IPS DF 6.9 (cell line): ENCODE measurements at regions not wholly inside any gene's neighbourhood (a gene's known extent, or its start where the extent isn't known, plus 50 kb on each side); places are given as distances from the start of the nearest gene placed in this dataset.

ENCODE experiments used
- DNase-seq: peaks from one replicate; pipeline ENCODE4 v3.0.0-alpha.2; 2013; ENCODE audit warnings: low read depth, low spot score
- H3K27ac ChIP-seq: one replicate; pipeline ENCODE4 v1.5.1; 2013; ENCODE audit warnings: low read length, control low read depth
- H3K27me3 ChIP-seq: 2 replicates; pipeline ENCODE4 v1.6.1; 2013; ENCODE audit warnings: mild to moderate bottlenecking, low read length; ENCODE audit not compliant: control insufficient read depth, insufficient read depth
- H3K36me3 ChIP-seq: 2 replicates; pipeline ENCODE4 v1.6.1; 2013; ENCODE audit warnings: low read length; ENCODE audit not compliant: control insufficient read depth, insufficient read depth
- H3K4me1 ChIP-seq: 2 replicates; pipeline ENCODE4 v1.6.1; 2013; ENCODE audit warnings: low read length; ENCODE audit not compliant: control insufficient read depth, insufficient read depth
- H3K4me3 ChIP-seq: 2 replicates; pipeline ENCODE4 v1.5.1; 2013; ENCODE audit warnings: mild to moderate bottlenecking, low read length
- H3K9me3 ChIP-seq: 2 replicates; pipeline ENCODE4 v1.6.1; 2013; ENCODE audit warnings: low read length, inconsistent platforms; ENCODE audit not compliant: control insufficient read depth, insufficient read depth
- WGBS: extraction: QIAGEN DNeasy Blood & Tissue Kit; methylation state at CpG from one replicate; pipeline ENCODE4 v1.1.7; 2013; ENCODE audit warnings: mixed read lengths, missing lambda C conversion rate; ENCODE audit not compliant: insufficient read length, insufficient coverage; 5-methylcytosine and 5-hydroxymethylcytosine counted together

DNA sequence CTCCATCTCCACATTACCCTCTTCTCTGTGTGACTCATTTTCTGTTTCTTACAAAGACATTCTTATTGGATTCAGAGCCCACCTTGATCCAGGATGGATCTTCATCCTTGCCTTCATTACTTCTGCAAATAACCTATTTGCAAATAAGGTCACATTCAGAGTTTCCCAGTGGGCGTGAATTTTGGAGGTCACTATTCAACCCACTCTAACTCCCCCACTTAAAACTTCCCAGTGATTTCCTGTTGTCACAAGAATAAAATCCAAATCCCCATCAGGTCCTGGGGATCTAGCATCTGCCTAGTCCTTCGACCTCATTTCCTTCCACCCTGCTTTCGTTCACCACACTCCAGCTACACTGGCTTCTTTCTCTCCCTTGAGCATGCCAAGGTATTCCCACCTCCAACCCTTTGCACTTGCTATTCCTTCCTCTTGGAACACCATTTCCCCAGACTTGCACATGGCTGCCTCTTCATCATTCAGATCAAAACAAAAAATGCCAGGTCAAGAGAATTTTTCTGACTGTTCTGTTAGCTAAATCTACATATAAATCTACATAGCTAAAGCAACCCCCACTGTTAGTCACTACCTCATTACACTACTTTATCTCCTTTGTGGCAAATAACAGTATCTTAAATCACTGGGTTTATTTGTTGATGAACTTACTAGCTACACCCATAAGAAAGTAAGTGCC, 187.2 kb downstream of the TOMM20 start:
- no peak for DNase-seq

DNA sequence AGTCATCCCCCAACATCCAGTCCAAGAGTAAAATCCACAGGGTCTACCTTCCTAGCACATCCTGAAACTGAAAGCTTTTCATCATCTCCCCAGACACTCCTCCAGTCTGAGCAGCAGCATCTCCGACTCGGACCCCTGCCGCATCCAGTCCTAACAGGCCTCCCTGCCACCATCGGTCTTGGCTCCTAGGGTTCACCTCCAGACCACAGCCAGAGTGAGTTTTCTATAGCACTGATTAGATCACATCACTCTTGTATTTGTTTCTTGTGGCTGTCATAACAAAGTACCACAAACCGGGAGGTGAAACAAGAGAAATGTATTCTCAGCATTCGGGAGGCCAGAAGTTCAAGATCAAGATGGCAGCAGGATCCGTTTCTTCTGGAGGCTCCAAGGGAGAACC, 187.8 kb downstream of the TOMM20 start:
- no peaks in the 10 kb centered on the region for H3K36me3 ChIP-seq
- no peak for DNase-seq
- H3K27ac ChIP-seq, result no peak overlapping the region
- WGBS, result no CpG with 5 or more reads among the region's 7 CpGs
- H3K4me1 ChIP-seq, result no peaks in the 10 kb centered on the region
- H3K4me3 ChIP-seq, result no peak overlapping the region
- H3K9me3 ChIP-seq, result no peaks in the 10 kb centered on the region
- no peaks in the 10 kb centered on the region for H3K27me3 ChIP-seq

More for the DNA sequence above, 187.2 kb downstream of the TOMM20 start:
- Histone ChIP-seq H3K4me1 (no peaks in the 10 kb centered on the region), H3K27me3 (no peaks in the 10 kb centered on the region), H3K4me3 (no peak overlapping the region), H3K27ac (no peak overlapping the region), H3K36me3 (no peaks in the 10 kb centered on the region), H3K9me3 (no peaks in the 10 kb centered on the region)
- no CpG with 5 or more reads among the region's 3 CpGs for WGBS

DNA sequence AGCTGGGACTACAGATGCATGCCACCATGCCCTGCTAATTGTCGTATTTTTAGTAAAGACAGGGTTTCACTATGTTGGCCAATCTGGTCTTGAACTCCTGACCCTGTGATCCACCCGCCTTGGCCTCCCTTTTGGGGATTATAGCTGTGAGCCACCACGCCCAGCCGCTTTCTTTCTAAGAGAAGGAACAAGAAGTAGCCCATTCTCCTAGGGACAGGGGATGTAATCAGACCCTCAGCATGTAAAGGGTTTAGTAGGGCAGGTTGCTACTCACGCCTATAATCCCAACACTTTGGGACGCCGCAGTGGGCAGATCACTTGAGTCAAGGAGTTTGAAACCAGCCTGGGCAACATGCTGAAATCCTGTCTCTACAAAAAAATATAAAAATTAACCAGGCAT, 189.7 kb downstream of the TOMM20 start:
- H3K27ac ChIP-seq, result no peak overlapping the region
- no peaks in the 10 kb centered on the region for H3K9me3 ChIP-seq
- H3K4me3 ChIP-seq, result no peak overlapping the region
- no peaks in the 10 kb centered on the region for H3K4me1 ChIP-seq
- H3K27me3 ChIP-seq, result no peaks in the 10 kb centered on the region
- no peaks in the 10 kb centered on the region for H3K36me3 ChIP-seq
- no CpG with 5 or more reads among the region's 7 CpGs for WGBS
- no peak for DNase-seq

DNA sequence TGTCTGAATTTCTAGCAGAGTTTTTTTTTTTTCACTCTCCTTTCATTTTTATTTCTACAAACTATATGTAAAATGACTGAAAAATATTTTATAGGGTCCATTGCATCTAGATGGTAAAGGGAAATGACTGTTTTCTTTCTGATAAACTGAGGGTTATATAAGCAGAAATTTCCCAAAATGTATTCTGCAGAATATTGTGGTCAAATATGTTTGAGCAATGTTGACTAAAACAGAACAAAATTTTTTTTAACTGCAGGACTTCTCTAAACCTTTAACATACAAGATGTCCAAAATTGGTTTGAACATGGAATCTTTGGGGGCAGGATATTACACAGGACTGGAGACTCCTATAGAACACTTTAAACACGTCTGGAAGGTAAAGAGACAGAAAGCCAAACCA, 190.5 kb downstream of the TOMM20 start:
- no peak for DNase-seq
- Histone ChIP-seq H3K27ac (no peak overlapping the region), H3K9me3 (no peaks in the 10 kb centered on the region), H3K4me1 (no peaks in the 10 kb centered on the region), H3K27me3 (no peaks in the 10 kb centered on the region), H3K36me3 (no peaks in the 10 kb centered on the region), H3K4me3 (no peak overlapping the region)
- no CpG with 5 or more reads among the region's 1 CpG for WGBS

DNA sequence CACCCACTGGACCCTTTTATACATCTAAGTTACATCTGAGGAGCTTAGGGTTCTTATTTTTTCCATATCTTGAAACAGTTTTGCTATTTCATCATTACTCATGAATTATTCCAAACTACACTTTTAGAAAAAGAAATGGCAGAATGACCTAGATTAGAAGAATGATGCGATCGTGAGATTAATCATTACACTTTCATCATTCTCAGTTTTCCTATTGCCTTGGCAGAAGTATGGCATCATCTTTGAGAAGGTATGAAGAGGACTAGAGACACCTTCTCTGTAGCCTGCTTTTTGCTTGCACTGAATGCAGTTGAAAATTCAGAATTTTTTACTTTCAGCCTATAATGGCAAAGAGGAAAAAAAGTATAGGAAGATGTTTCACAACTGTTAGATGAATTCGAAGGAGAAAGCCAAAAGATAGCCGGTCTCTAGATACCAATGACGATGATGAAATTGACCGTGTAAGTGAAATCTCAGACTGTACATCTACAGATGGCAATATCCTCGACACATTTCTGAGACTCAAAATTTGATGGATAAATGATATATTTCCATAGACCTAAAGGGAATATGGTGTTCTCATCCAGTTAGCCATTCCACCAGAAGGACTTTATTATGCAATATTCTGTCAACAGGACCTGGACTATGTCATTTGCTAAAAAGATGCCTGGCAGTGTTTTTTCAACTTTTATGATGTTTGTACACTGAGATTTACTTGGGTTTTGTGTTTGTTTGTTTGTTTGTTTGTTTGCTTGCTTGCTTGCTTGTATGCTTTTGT, 191.8 kb downstream of the TOMM20 start:
- Histone ChIP-seq H3K4me1 (no peaks in the 10 kb centered on the region), H3K27ac (no peak overlapping the region), H3K36me3 (no peaks in the 10 kb centered on the region), H3K27me3 (no peaks in the 10 kb centered on the region), H3K4me3 (no peak overlapping the region), H3K9me3 (no peaks in the 10 kb centered on the region)
- DNase-seq, result no peak
- WGBS, result no CpG with 5 or more reads among the region's 7 CpGs

DNA sequence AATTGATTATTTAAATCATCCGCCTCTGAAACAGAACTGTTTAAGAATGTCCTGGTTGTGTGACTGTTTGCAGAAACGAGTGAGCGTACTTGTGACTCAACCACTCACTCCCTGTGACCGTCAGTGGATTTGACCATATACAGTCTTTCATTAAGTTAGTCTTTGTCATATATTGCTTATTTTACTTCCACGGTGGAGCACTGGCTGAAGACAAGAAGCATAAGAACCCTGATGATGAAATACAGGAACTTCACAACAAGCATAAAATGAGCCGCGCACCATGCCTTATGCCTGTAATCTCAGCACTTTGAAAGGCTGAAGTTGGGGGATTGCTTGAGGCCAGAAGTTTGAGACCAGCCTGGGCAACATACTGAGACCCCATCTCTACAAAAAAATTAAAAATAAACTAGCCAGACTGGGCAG, 194.0 kb downstream of the TOMM20 start:
- Histone ChIP-seq H3K4me1 (no peaks in the 10 kb centered on the region), H3K27me3 (no peaks in the 10 kb centered on the region), H3K9me3 (no peaks in the 10 kb centered on the region), H3K27ac (no peak overlapping the region), H3K36me3 (no peaks in the 10 kb centered on the region), H3K4me3 (no peak overlapping the region)
- DNase-seq, result no peak
- no CpG with 5 or more reads among the region's 7 CpGs for WGBS

DNA sequence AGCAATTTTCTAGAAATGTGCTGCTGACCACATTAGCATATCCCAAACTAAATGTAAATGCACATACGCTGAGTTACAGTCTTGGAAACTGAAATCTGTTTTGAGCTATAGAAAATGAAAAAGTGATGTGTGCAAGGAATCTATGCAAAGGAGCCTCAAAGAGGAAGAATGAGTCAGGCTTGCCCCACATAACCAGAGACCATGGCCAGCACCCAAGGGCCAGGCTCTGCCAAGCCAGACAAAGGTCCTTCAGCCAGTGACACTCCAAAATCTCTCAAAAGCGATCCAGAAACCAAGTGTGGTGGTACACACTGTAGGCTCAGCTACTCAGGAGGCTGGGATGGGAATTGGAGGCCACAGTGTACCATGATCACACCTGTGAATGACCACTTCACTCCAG, 195.2 kb downstream of the TOMM20 start:
- Histone ChIP-seq H3K4me1 (no peaks in the 10 kb centered on the region), H3K36me3 (no peaks in the 10 kb centered on the region), H3K9me3 (no peaks in the 10 kb centered on the region), H3K4me3 (no peak overlapping the region), H3K27ac (no peak overlapping the region), H3K27me3 (no peaks in the 10 kb centered on the region)
- DNase-seq, result no peak
- no CpG with 5 or more reads among the region's 2 CpGs for WGBS

DNA sequence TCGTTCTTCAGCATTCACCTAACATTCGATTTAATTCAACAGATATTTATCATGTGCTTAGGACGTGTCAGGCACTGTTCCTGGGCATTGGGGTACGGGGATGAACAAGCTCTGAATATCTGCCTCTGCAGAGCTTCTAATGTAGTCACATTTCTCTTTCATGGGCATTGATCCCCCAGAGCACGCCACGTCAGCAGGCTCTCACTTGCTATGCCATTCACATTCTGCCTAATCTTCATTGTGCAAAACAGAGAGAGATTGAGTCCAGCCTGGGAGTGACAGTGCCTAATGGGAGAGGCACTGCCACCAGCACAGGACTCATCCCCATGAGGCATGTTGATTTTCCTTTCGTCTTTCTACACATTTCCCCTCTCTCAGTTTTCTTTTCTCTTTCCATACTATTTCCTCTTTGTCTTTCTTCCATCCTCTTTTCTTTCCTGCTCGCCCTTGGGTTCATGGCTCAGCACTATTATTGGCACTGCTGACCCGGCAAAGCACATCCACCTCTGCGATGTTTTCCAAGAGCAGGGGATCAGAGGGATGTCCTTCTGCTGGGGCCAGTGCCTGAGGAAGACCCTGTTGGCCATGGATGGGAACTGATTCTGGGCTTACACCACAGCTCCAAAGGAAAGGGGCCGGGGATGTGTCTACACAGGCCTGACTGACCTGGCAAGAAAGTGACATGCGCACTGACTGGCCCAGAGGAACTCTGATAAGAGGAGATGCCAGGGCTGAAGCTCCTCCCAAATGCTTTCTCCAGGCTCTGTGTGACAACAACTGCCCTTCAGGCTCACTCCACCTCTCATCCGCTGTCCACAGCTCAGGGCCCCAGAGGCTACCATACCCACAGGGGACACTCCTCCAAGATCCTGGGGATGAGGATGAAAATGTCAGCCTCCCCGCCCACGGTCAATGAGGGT, 195.9 kb downstream of the TOMM20 start:
- no peak overlapping the region for H3K27ac ChIP-seq
- H3K4me3 ChIP-seq, result no peak overlapping the region
- no peaks in the 10 kb centered on the region for H3K9me3 ChIP-seq
- DNase-seq, result no peak
- no peaks in the 10 kb centered on the region for H3K27me3 ChIP-seq
- whole genome bisulfite sequencing, result no CpG with 5 or more reads among the region's 15 CpGs
- no peaks in the 10 kb centered on the region for H3K36me3 ChIP-seq
- no peaks in the 10 kb centered on the region for H3K4me1 ChIP-seq

DNA sequence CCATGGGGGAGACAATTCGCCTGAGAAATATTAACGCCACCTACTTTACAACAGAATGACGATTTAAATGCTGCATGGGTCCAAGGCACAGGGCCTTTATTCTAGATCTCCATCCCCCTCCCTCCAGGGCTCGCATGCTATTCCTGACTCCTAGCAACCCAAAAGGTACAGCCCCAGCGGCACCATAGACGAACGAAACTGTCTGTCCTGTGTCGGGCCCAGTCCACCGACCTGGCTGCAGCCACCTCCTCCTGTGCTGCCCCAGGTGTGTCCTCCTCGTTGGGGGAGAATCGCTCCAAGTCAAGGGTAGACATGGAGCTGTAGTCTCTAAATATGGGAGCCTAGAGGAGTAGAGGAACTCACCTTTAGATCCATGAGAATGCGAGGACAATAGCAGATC, 196.5 kb downstream of the TOMM20 start:
- no CpG with 5 or more reads among the region's 12 CpGs for WGBS
- H3K27me3 ChIP-seq, result no peaks in the 10 kb centered on the region
- H3K27ac ChIP-seq, result no peak overlapping the region
- H3K36me3 ChIP-seq, result no peaks in the 10 kb centered on the region
- H3K4me1 ChIP-seq, result no peaks in the 10 kb centered on the region
- no peaks in the 10 kb centered on the region for H3K9me3 ChIP-seq
- H3K4me3 ChIP-seq, result no peak overlapping the region
- DNase-seq, result no peak

DNA sequence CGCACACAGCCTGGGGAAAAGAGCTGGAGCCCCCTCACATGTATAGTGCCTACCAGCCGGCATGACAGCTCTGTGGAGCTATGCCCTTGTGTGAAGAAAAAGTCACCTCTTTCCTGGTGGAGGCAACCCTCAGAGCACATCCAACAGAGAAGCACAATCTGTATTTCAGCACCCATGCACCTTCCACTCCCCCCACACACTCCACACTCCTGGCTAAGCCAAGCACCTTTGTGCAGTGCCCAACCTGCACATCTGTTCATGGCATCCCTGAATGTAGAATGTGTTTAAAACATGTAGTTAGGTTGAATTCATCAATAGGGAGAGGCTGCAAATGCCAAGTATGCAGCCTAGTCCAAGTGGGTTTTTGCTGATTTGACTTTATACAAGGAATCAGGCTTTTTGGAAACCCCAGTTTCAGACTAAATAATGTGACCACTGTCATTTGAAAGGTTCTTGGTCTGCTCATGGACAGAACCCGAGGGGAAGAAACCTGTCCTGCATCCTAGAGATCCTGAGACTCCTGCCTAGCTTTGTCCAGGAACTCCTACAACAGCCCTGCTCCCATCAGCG, 197.1 kb downstream of the TOMM20 start:
- Histone ChIP-seq H3K27ac (no peak overlapping the region), H3K4me3 (no peak overlapping the region), H3K9me3 (no peaks in the 10 kb centered on the region), H3K27me3 (no peaks in the 10 kb centered on the region), H3K36me3 (no peaks in the 10 kb centered on the region), H3K4me1 (no peaks in the 10 kb centered on the region)
- no peak for DNase-seq
- WGBS, result no CpG with 5 or more reads among the region's 4 CpGs
